ENCODE measurements at regions not wholly inside any gene's neighbourhood (a gene's known extent, or its start where the extent isn't known, plus 50 kb on each side); places are given as distances from the start of the nearest gene placed in this dataset.

GRCh38 chr21:38072489-38072888, 156.2 kb upstream of the KCNJ6 start:
- Mint-ChIP-seq H3K4me1 (no peaks in the 10 kb centered on the region), H3K36me3 (ENCODE audit: low read depth) (no peaks in the 10 kb centered on the region), H3K9me3 (no peaks in the 10 kb centered on the region), H3K27me3 (ENCODE audit: insufficient read depth) (peaks cover 5% of the 10 kb centered on the region), H3K4me3 (no peak overlapping the region), H3K27ac (no peak overlapping the region)
- no peak overlapping the region for H3K27ac ChIP-seq (ENCODE audit: low read depth, low read length)
- TF ChIP-seq CTCF (conservative IDR thresholded peaks at IDR 0.05), result no peak
- 85 to 96% methylated on average over 3 of the region's 3 CpGs for WGBS, 2 experiments (ENCODE audit: insufficient coverage in 1 of 2, insufficient read length in 1 of 2)
- no peak overlapping the region for H3K9ac ChIP-seq (ENCODE audit: extremely low read depth, low read length, poor library complexity, severe bottlenecking)
- no peaks in the 10 kb centered on the region for H3K27me3 ChIP-seq (ENCODE audit: control insufficient read depth, insufficient read depth, low read length, poor library complexity, severe bottlenecking)
- H3K36me3 ChIP-seq (ENCODE audit: control insufficient read depth, insufficient read depth, low read length), result no peaks in the 10 kb centered on the region
- no peak for DNase-seq
- no peaks in the 10 kb centered on the region for H3K4me1 ChIP-seq (ENCODE audit: control insufficient read depth, insufficient read depth, low read length)
- no peaks in the 10 kb centered on the region for H3K9me3 ChIP-seq (ENCODE audit: control insufficient read depth, low read length)
- H3K4me3 ChIP-seq (ENCODE audit: low read length), result no peak overlapping the region

- no peaks in the 10 kb centered on the region for H3K4me1 ChIP-seq (ENCODE audit: control insufficient read depth, insufficient read depth, low read length)
- Mint-ChIP-seq H3K9me3 (no peaks in the 10 kb centered on the region), H3K36me3 (ENCODE audit: low read depth) (no peaks in the 10 kb centered on the region), H3K27me3 (ENCODE audit: insufficient read depth) (peaks cover 5% of the 10 kb centered on the region), H3K27ac (no peak overlapping the region), H3K4me3 (no peak overlapping the region), H3K4me1 (no peaks in the 10 kb centered on the region)
- H3K9ac ChIP-seq (ENCODE audit: extremely low read depth, low read length, poor library complexity, severe bottlenecking), result no peak overlapping the region
- no peak for TF ChIP-seq CTCF (conservative IDR thresholded peaks at IDR 0.05)
- H3K27ac ChIP-seq (ENCODE audit: low read depth, low read length), result no peak overlapping the region
- no peaks in the 10 kb centered on the region for H3K27me3 ChIP-seq (ENCODE audit: control insufficient read depth, insufficient read depth, low read length, poor library complexity, severe bottlenecking)
- no peak overlapping the region for H3K4me3 ChIP-seq (ENCODE audit: low read length)
- DNase-seq, result no peak
- 87 to 91% methylated on average over 12 to 13 of the region's 13 CpGs for WGBS, 2 experiments (ENCODE audit: insufficient coverage in 1 of 2, insufficient read length in 1 of 2)
- no peaks in the 10 kb centered on the region for H3K9me3 ChIP-seq (ENCODE audit: control insufficient read depth, low read length)
- H3K36me3 ChIP-seq (ENCODE audit: control insufficient read depth, insufficient read depth, low read length), result no peaks in the 10 kb centered on the region
These were observed 159.8 kb upstream of the KCNJ6 start for GRCh38 chr21:38075833-38076587.

GRCh38 chr21:38077569-38077968, 161.3 kb upstream of the KCNJ6 start:
- Histone ChIP-seq H3K9ac (ENCODE audit: extremely low read depth, low read length, poor library complexity, severe bottlenecking) (no peak overlapping the region), H3K36me3 (ENCODE audit: control insufficient read depth, insufficient read depth, low read length) (no peaks in the 10 kb centered on the region), H3K27ac (ENCODE audit: low read depth, low read length) (no peak overlapping the region), H3K9me3 (ENCODE audit: control insufficient read depth, low read length) (no peaks in the 10 kb centered on the region), H3K4me3 (ENCODE audit: low read length) (no peak overlapping the region), H3K27me3 (ENCODE audit: control insufficient read depth, insufficient read depth, low read length, poor library complexity, severe bottlenecking) (no peaks in the 10 kb centered on the region), H3K4me1 (ENCODE audit: control insufficient read depth, insufficient read depth, low read length) (no peaks in the 10 kb centered on the region)
- Mint-ChIP-seq H3K27me3 (ENCODE audit: insufficient read depth) (no peaks in the 10 kb centered on the region), H3K36me3 (ENCODE audit: low read depth) (no peaks in the 10 kb centered on the region), H3K9me3 (no peaks in the 10 kb centered on the region), H3K27ac (no peak overlapping the region), H3K4me1 (no peaks in the 10 kb centered on the region), H3K4me3 (no peak overlapping the region)
- no peak for TF ChIP-seq CTCF (conservative IDR thresholded peaks at IDR 0.05)
- WGBS, 2 experiments (ENCODE audit: insufficient coverage in 1 of 2, insufficient read length in 1 of 2), result 96 to 97% methylated on average over 3 to 5 of the region's 5 CpGs
- DNase-seq, result no peak
